ENCODE measurements at regions not wholly inside any gene's neighbourhood (a gene's known extent, or its start where the extent isn't known, plus 50 kb on each side); places are given as distances from the start of the nearest gene placed in this dataset.

DNA sequence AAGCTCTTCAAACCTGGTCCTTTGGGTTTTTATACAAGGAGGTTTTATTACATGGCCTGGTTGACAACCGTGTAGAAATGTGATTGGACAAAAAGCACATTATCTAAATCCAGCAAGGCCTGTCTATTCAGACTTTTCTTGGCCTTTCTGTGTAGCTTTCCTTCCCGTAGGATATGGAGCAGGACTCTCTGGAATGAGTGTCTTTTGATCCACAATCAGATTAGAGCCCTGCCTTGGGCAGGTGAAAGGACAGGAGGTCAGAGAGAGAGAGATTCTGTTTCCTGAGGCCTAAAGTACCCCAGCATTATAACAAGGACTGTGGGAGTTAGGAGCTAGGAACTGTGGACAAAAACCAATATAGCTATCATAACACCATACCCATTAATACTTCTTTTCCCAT, 375.5 kb upstream of the RGS6 start:
- H3K36me3 Mint-ChIP-seq (ENCODE audit: insufficient read depth in 1 of 3, low read depth in 3 of 3) = no peaks in the 10 kb centered on the region
- no peak for DNase-seq
- Histone ChIP-seq H4K20me1 (ENCODE audit: control insufficient read depth, insufficient read depth, insufficient read length) (no peaks in the 10 kb centered on the region), H3K4ac (ENCODE audit: low read depth, low read length) (no peak overlapping the region), H2AK5ac (ENCODE audit: insufficient read length, low read length) (no peak overlapping the region), H3K56ac (ENCODE audit: insufficient read length, low read depth, low read length) (no peak overlapping the region), H4K8ac (replicated peaks; ENCODE audit: insufficient read length, low read depth, low read length) (no peak overlapping the region), H2AFZ (ENCODE audit: low read length) (no peak overlapping the region), H2BK5ac (ENCODE audit: insufficient read length, low read length) (no peak overlapping the region), H3T11ph (ENCODE audit: low read length) (no peak overlapping the region), H3K23me2 (ENCODE audit: insufficient read length, low read depth, low read length, poor library complexity, severe bottlenecking) (no peaks in the 10 kb centered on the region), H3K23ac (ENCODE audit: insufficient read length, low read depth, low read length) (no peak overlapping the region), H3K4me1 (ENCODE audit: insufficient read depth, low read length) (no peaks in the 10 kb centered on the region; the same call in 1 of the 2 replicates), H4K91ac (ENCODE audit: insufficient read length, low read depth, low read length) (no peak overlapping the region), H3K14ac (ENCODE audit: insufficient read depth, low read length) (no peak overlapping the region), H3K79me2 (ENCODE audit: insufficient read depth, low read length) (no peaks in the 10 kb centered on the region), H4K5ac (ENCODE audit: insufficient read length, low read depth, low read length) (no peak overlapping the region), H3K18ac (ENCODE audit: insufficient read length, low read depth, low read length) (no peak overlapping the region), H3K9ac (ENCODE audit: extremely low read depth, insufficient read length, low read length) (no peak overlapping the region), H3K79me1 (ENCODE audit: insufficient read depth, low read depth, low read length, poor library complexity, severe bottlenecking) (no peaks in the 10 kb centered on the region), H2BK120ac (ENCODE audit: low read depth, low read length, poor library complexity, severe bottlenecking) (no peak overlapping the region), H3K27me3 (ENCODE audit: insufficient read depth, low read length) (no peaks in the 10 kb centered on the region), H3K27ac (ENCODE audit: insufficient read length, low read depth, low read length) (no peak overlapping the region), H3K4me2 (ENCODE audit: insufficient read depth, insufficient read length, low read length) (no peak overlapping the region), H2BK12ac (ENCODE audit: insufficient read length, low read depth, low read length) (no peak overlapping the region), H2BK20ac (ENCODE audit: low read depth, low read length, poor library complexity, severe bottlenecking) (no peak overlapping the region), H3K9me3 (ENCODE audit: control insufficient read depth, low read depth, low read length) (no peaks in the 10 kb centered on the region), H2BK15ac (ENCODE audit: low read depth, low read length) (no peak overlapping the region)
- WGBS (ENCODE audit: extremely low coverage, insufficient read length, low lambda C conversion rate) = no CpG with 5 or more reads among the region's 2 CpGs
- TF ChIP-seq, protein P1, sequence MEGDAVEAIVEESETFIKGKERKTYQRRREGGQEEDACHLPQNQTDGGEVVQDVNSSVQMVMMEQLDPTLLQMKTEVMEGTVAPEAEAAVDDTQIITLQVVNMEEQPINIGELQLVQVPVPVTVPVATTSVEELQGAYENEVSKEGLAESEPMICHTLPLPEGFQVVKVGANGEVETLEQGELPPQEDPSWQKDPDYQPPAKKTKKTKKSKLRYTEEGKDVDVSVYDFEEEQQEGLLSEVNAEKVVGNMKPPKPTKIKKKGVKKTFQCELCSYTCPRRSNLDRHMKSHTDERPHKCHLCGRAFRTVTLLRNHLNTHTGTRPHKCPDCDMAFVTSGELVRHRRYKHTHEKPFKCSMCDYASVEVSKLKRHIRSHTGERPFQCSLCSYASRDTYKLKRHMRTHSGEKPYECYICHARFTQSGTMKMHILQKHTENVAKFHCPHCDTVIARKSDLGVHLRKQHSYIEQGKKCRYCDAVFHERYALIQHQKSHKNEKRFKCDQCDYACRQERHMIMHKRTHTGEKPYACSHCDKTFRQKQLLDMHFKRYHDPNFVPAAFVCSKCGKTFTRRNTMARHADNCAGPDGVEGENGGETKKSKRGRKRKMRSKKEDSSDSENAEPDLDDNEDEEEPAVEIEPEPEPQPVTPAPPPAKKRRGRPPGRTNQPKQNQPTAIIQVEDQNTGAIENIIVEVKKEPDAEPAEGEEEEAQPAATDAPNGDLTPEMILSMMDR (conservative IDR thresholded peaks at IDR 0.05) = no peak
- H3K4me3 Mint-ChIP-seq = no peak overlapping the region
- peaks cover 9 to 11% of the 10 kb centered on the region in 2 experiments for H3K4me1 Mint-ChIP-seq
- no peak overlapping the region for H3K27ac Mint-ChIP-seq
- no peaks in the 10 kb centered on the region for H3K9me3 Mint-ChIP-seq
- no peaks in the 10 kb centered on the region for H3K27me3 Mint-ChIP-seq (ENCODE audit: low read depth)
